ENCODE measurements at regions not wholly inside any gene's neighbourhood (a gene's known extent, or its start where the extent isn't known, plus 50 kb on each side); places are given as distances from the start of the nearest gene placed in this dataset.

- no peak for TF ChIP-seq CTCF (IDR thresholded peaks at IDR 0.05)
- TF ChIP-seq, protein P1, sequence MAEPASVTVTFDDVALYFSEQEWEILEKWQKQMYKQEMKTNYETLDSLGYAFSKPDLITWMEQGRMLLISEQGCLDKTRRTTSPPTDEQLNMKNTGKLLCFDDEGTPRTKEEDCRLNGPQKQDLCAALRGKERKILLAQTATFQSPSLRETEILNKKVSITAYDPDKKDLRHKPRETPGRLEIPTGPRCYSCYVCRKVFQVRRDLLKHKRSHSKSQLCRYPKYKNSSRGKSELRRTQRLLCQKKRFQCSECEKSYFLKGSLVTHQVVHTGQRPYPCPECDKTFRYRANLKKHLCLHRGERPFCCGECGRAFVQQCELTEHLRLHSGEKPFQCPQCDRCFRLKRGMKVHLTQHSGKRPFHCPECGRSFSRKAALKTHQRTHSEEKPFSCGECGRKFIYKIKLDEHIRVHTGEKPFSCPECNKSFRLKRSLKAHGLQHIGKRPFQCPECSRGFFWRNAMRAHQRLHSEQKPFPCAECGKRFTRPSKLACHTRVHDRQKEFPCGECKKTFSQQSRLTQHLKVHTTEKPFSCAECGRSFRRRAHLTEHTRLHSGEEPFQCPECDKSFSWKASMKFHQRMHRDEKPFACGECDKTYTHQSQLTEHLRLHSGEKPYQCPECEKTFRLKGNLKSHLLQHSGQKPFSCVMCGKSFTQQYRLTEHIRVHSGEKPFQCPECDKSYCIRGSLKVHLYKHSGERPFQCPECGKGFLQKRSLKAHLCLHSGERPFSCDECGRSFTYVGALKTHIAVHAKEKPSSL (CRISPR knock-in tag; conservative IDR thresholded peaks at IDR 0.05): no peak
- TF ChIP-seq, protein P2, sequence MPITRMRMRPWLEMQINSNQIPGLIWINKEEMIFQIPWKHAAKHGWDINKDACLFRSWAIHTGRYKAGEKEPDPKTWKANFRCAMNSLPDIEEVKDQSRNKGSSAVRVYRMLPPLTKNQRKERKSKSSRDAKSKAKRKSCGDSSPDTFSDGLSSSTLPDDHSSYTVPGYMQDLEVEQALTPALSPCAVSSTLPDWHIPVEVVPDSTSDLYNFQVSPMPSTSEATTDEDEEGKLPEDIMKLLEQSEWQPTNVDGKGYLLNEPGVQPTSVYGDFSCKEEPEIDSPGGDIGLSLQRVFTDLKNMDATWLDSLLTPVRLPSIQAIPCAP (CRISPR knock-in tag; IDR thresholded peaks at IDR 0.05): no peak
- no peak for TF ChIP-seq CBFB (CRISPR knock-in tag; IDR thresholded peaks at IDR 0.05; ENCODE audit: low read depth)
These were observed 154.4 kb downstream of the CDRT15L2 start for GRCh38 chr17:20733923-20734322.
